ENCODE measurements at regions not wholly inside any gene's neighbourhood (a gene's known extent, or its start where the extent isn't known, plus 50 kb on each side); places are given as distances from the start of the nearest gene placed in this dataset.

GRCh38 chr1:8153961-8154360 lies 127.9 kb upstream of the ERRFI1 start:
- FAIRE-seq (no peak), DNase-seq (ENCODE audit: low spot score) (no peak), ATAC-seq (peak; percentile 38)
- Histone ChIP-seq H2AFZ (ENCODE audit: low read length) (no peak overlapping the region), H3K4me3 (replicated peaks in 1 of 3; ENCODE audit: insufficient read depth in 1 of 3, low read depth in 2 of 3, low read length in 3 of 3) (no peak overlapping the region), H4K20me1 (ENCODE audit: insufficient read depth, low read length) (no peaks in the 10 kb centered on the region), H3K9ac (ENCODE audit: insufficient read depth, low read depth, low read length) (peak overlapping the region; percentile 51), H3K27ac (ENCODE audit: extremely low read length, insufficient read depth, low read length) (peak overlapping the region; percentile 88), H3K36me3 (replicated peaks in 1 of 2; ENCODE audit: control insufficient read depth in 1 of 2, insufficient read depth in 2 of 2, low read length in 2 of 2) (no peaks in the 10 kb centered on the region; a peak in 1 of 5 replicates), H3K79me2 (ENCODE audit: insufficient read depth, low read length) (no peaks in the 10 kb centered on the region), H3K9me3 (ENCODE audit: low read length) (0 out of 2 replicates have a peak, but pooled peaks cover 3% of the 10 kb centered on the region), H3K4me1 (ENCODE audit: insufficient read depth, low read length) (peaks cover 77% of the 10 kb centered on the region), H3K4me2 (ENCODE audit: low read depth, low read length) (peak overlapping the region; percentile 30), H3K27me3 (ENCODE audit: control insufficient read depth in 1 of 2, insufficient read depth in 2 of 2, low read length in 2 of 2) (no peaks in the 10 kb centered on the region)
- intact Hi-C loops (cut with micrococcal nuclease; ENCODE audit: unreplicated experiment) (loop anchor here (1.0 to 10.0 kb wide), 4 partner anchors 28 to 129 kb away; partner anchors contain the start of gene ERRFI1), in situ Hi-C loops (cut with HindIII; ENCODE audit: extremely low pct_ligation_motif_present, low pct_unique_long_range_greater_than_20kb) (no loop called here)
- TSS peak; percentile 95 for BruUV-seq (replicated peaks)
- ChIA-PET POLR2A (interaction anchor here (0.7 to 4.5 kb wide), 28 partner anchors 8 to 139 kb away, joined by 3 to 106 read pairs (median 5); partner anchors contain the start of gene ERRFI1), CTCF (ENCODE audit: low intra/inter-chr PET ratio, low total read pairs) (no interaction called here)
- WGBS (ENCODE audit: low lambda C conversion rate): 87% methylated on average over 6 of the region's 7 CpGs
- TF ChIP-seq ZNF558 (CRISPR knock-in tag; IDR thresholded peaks at IDR 0.05; ENCODE audit: borderline replicate concordance) (no peak), POLR2G (IDR thresholded peaks at IDR 0.05; ENCODE audit: low read depth, low read length) (peak; percentile 55; the same call in 1 of the 2 replicates), ZNF687 (CRISPR knock-in tag; IDR thresholded peaks at IDR 0.05) (peak; percentile 75), ZFP36 (IDR thresholded peaks at IDR 0.05; ENCODE audit: borderline replicate concordance, low read depth, low read length, partially characterized antibody) (no peak), ZNF891 (CRISPR knock-in tag; IDR thresholded peaks at IDR 0.05) (0 out of 2 replicates have a peak, but pooled peaks have one; percentile 50), ZBTB1 (CRISPR knock-in tag; IDR thresholded peaks at IDR 0.05; ENCODE audit: borderline replicate concordance) (no peak), FIP1L1 (IDR thresholded peaks at IDR 0.05; ENCODE audit: borderline replicate concordance, insufficient read depth, low read depth, low read length) (0 out of 2 replicates have a peak, but pooled peaks have one; percentile 71), IKZF4 (CRISPR knock-in tag; IDR thresholded peaks at IDR 0.05; ENCODE audit: borderline replicate concordance, low read depth, not compliant biosample characterization) (no peak), ZKSCAN1 (IDR thresholded peaks at IDR 0.05; ENCODE audit: low read length) (no peak), MAZ (IDR thresholded peaks at IDR 0.05; ENCODE audit: borderline replicate concordance, low read depth, low read length) (no peak), MAZ (CRISPR knock-in tag; IDR thresholded peaks at IDR 0.05; ENCODE audit: low read depth) (no peak), HNF4G (IDR thresholded peaks at IDR 0.05; ENCODE audit: borderline replicate concordance, low read depth, low read length) (peak; percentile 14; the same call in 1 of the 2 replicates), HNF4G (CRISPR knock-in tag; IDR thresholded peaks at IDR 0.05; ENCODE audit: borderline replicate concordance, low read depth) (no peak), ZKSCAN5 (CRISPR knock-in tag; IDR thresholded peaks at IDR 0.05) (no peak), ZBTB4 (CRISPR knock-in tag; IDR thresholded peaks at IDR 0.05; ENCODE audit: borderline replicate concordance) (0 out of 2 replicates have a peak, but pooled peaks have one; percentile 21), NRL (CRISPR knock-in tag; IDR thresholded peaks at IDR 0.05; ENCODE audit: borderline replicate concordance) (0 out of 2 replicates have a peak, but pooled peaks have one; percentile 38), CCAR2 (optimal IDR thresholded peaks at IDR 0.05; ENCODE audit: low read depth, low read length) (no peak)
